OCI-LY3 (cell line): ENCODE measurements at regions not wholly inside any gene's neighbourhood (a gene's known extent, or its start where the extent isn't known, plus 50 kb on each side); places are given as distances from the start of the nearest gene placed in this dataset.

Experiments used
- H2AFZ ChIP-seq: fragments of 200-600, 300-600 bp; shearing (Covaris generic); 2 replicates; pipeline ENCODE4 v1.6.0; 2014; ENCODE audit warnings: antibody characterized with exemption, low read depth, low read length
- H3K27ac ChIP-seq: fragments of 200-600, 300-600 bp; sonication (generic); 2 replicates; pipeline ENCODE4 v1.5.1; 2014; ENCODE audit warnings: mild to moderate bottlenecking, low read length, moderate library complexity, mixed read lengths
- H3K27me3 ChIP-seq: fragments of 200-600, 300-600 bp; sonication (generic); 2 replicates; pipeline ENCODE4 v1.6.1; 2014; ENCODE audit warnings: low read depth, low read length, mixed read lengths
- H3K36me3 ChIP-seq: fragments of 200-600, 300-600 bp; sonication (generic); replicated peaks from 2 replicates; pipeline ENCODE3; 2014; ENCODE audit warnings: low read depth, low read length, mixed read lengths
- H3K4me1 ChIP-seq: fragments of 300-600, 200-600 bp; sonication (generic); 2 replicates; pipeline ENCODE4 v1.6.1; 2014; ENCODE audit warnings: low read length, mixed read lengths
- H3K4me2 ChIP-seq: fragments of 200-600, 300-600 bp; sonication (generic); 2 replicates; pipeline ENCODE4 v1.6.1; 2014; ENCODE audit warnings: low read length, mixed read lengths
- H3K4me3 ChIP-seq: fragments of 300-600, 200-600 bp; sonication (generic); 2 replicates; pipeline ENCODE4 v1.5.1; 2014; ENCODE audit warnings: antibody characterized with exemption, mild to moderate bottlenecking, low read length, moderate library complexity
- H3K79me2 ChIP-seq: fragments of 300-600, 200-600 bp; shearing (Covaris generic); 2 replicates; pipeline ENCODE4 v1.6.1; 2014; ENCODE audit warnings: mild to moderate bottlenecking, low read length, mixed read lengths
- H3K9ac ChIP-seq: fragments of 300-600, 200-600 bp; shearing (Covaris generic); 2 replicates; pipeline ENCODE4 v1.6.0; 2014; ENCODE audit warnings: mild to moderate bottlenecking, low read length, moderate library complexity
- H3K9me3 ChIP-seq: fragments of 200-600, 300-600 bp; shearing (Covaris generic); 2 replicates; pipeline ENCODE4 v1.6.1; 2014; ENCODE audit warnings: low read length, mixed read lengths; ENCODE audit not compliant: insufficient read depth
- H4K20me1 ChIP-seq: fragments of 200-600, 300-600 bp; sonication (generic); 2 replicates; pipeline ENCODE4 v1.6.1; 2016; ENCODE audit warnings: low read length, mixed read lengths; ENCODE audit not compliant: insufficient read depth
- EZH2phosphoT487 ChIP-seq: fragments of 200-600 bp; shearing (Covaris generic); IDR thresholded peaks from 2 replicates; pipeline ENCODE4 v1.6.1; 2018; ENCODE audit warnings: antibody characterized with exemption, mixed run types, low read depth
- TF ChIP-seq, protein P1 (sequence below): fragments of 200-600, 300-600 bp; sonication (generic); IDR thresholded peaks from 2 replicates; pipeline ENCODE4 v1.5.1; 2014; ENCODE audit warnings: antibody characterized with exemption, low read length, low read depth

GRCh38 chr16:86121374-86122010 lies 222.5 kb downstream of the IRF8 start:
- Histone ChIP-seq H3K4me2 (no peak overlapping the region), H3K9ac (no peak overlapping the region), H3K4me1 (peaks cover 7% of the 10 kb centered on the region; the same call in 1 of the 2 replicates), H3K36me3 (no peaks in the 10 kb centered on the region), H4K20me1 (no peaks in the 10 kb centered on the region), H3K9me3 (no peaks in the 10 kb centered on the region), H3K79me2 (no peaks in the 10 kb centered on the region), H3K27ac (no peak overlapping the region), H3K27me3 (peaks cover 69% of the 10 kb centered on the region), H2AFZ (no peak overlapping the region), H3K4me3 (no peak overlapping the region)
- TF ChIP-seq, protein P1, sequence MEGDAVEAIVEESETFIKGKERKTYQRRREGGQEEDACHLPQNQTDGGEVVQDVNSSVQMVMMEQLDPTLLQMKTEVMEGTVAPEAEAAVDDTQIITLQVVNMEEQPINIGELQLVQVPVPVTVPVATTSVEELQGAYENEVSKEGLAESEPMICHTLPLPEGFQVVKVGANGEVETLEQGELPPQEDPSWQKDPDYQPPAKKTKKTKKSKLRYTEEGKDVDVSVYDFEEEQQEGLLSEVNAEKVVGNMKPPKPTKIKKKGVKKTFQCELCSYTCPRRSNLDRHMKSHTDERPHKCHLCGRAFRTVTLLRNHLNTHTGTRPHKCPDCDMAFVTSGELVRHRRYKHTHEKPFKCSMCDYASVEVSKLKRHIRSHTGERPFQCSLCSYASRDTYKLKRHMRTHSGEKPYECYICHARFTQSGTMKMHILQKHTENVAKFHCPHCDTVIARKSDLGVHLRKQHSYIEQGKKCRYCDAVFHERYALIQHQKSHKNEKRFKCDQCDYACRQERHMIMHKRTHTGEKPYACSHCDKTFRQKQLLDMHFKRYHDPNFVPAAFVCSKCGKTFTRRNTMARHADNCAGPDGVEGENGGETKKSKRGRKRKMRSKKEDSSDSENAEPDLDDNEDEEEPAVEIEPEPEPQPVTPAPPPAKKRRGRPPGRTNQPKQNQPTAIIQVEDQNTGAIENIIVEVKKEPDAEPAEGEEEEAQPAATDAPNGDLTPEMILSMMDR, result no peak
- no peak for TF ChIP-seq EZH2phosphoT487

DNA sequence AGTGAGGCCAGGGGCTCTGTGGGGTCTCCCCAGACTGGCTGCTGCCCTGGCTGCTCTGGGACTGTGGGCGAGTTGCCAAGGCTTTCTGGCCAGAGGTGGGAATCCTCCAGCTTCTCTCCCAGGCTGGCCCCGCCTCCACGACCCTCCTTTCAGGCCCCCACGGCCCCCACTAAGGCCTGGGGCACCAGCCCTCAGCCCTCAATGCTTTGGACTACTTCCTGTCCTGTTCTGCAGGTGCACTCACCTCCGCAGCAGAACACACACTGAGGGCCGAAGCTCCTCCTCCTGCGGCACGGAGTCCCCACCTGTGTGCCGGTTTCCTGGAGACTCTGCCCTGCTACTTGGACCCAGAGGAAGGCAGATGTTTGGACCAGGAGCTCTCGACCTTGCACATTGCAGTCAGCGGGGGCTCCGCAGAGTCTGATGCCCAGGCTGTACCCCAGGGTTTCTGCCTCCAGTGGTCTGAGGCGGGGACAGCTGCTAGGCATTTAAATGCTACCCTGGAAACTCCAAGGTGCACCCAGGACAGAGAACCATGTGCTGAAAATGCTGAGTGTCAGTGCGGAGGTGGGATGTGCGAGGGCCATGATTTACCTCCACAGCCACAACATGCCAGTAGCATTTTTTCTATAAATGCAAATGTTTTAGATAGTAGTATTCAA lies 223.8 kb downstream of the IRF8 start:
- no peak overlapping the region for H3K4me3 ChIP-seq
- no peak overlapping the region for H3K4me2 ChIP-seq
- H4K20me1 ChIP-seq, result no peaks in the 10 kb centered on the region
- H3K27me3 ChIP-seq, result peaks cover 69% of the 10 kb centered on the region
- no peak overlapping the region for H3K9ac ChIP-seq
- H3K27ac ChIP-seq, result no peak overlapping the region
- no peaks in the 10 kb centered on the region for H3K9me3 ChIP-seq
- TF ChIP-seq, protein P1, result no peak
- no peak for TF ChIP-seq EZH2phosphoT487
- H2AFZ ChIP-seq, result no peak overlapping the region
- H3K36me3 ChIP-seq, result no peaks in the 10 kb centered on the region
- no peaks in the 10 kb centered on the region for H3K79me2 ChIP-seq
- H3K4me1 ChIP-seq, result peaks cover 7% of the 10 kb centered on the region; the same call in 1 of the 2 replicates

- H3K9ac ChIP-seq, result no peak overlapping the region
- TF ChIP-seq EZH2phosphoT487, result no peak
- TF ChIP-seq, protein P1, result no peak
- no peaks in the 10 kb centered on the region for H3K4me1 ChIP-seq
- no peaks in the 10 kb centered on the region for H3K36me3 ChIP-seq
- no peak overlapping the region for H2AFZ ChIP-seq
- no peaks in the 10 kb centered on the region for H4K20me1 ChIP-seq
- no peaks in the 10 kb centered on the region for H3K9me3 ChIP-seq
- H3K79me2 ChIP-seq, result no peaks in the 10 kb centered on the region
- H3K27ac ChIP-seq, result no peak overlapping the region
- no peak overlapping the region for H3K4me2 ChIP-seq
- H3K4me3 ChIP-seq, result no peak overlapping the region
- H3K27me3 ChIP-seq, result peaks cover 61% of the 10 kb centered on the region
Observed at GRCh38 chr16:86124321-86124720, 225.4 kb downstream of the IRF8 start.

DNA sequence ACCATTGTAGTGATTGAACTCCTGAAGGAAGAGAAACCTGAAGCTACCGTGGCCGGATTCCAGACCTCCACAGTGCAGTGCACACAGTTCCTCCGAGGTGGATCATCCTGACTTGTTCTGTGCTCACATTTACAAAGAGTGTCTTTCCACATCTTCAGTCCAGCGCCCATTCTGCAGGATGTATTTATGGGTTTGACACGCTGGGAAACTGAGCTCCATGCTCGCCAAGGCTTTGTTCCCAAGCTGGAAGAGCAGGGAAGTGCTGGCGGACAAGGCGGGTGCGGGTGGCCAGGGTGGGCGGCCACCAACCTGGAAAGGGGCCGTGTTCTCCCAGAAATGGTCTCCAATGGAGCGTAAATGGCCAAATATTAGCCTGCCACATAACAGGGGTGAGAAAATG lies 227.9 kb downstream of the IRF8 start:
- TF ChIP-seq EZH2phosphoT487, result no peak
- TF ChIP-seq, protein P1, result no peak
- no peak overlapping the region for H3K9ac ChIP-seq
- no peak overlapping the region for H3K4me3 ChIP-seq
- H3K4me1 ChIP-seq, result no peaks in the 10 kb centered on the region
- H3K79me2 ChIP-seq, result no peaks in the 10 kb centered on the region
- peaks cover 39% of the 10 kb centered on the region for H3K27me3 ChIP-seq
- no peaks in the 10 kb centered on the region for H4K20me1 ChIP-seq
- no peaks in the 10 kb centered on the region for H3K36me3 ChIP-seq
- no peak overlapping the region for H3K4me2 ChIP-seq
- H3K9me3 ChIP-seq, result no peaks in the 10 kb centered on the region
- H2AFZ ChIP-seq, result no peak overlapping the region
- H3K27ac ChIP-seq, result no peak overlapping the region
